Mucosa of descending colon (tissue), 3 donors: ENCODE measurements at regions not wholly inside any gene's neighbourhood (a gene's known extent, or its start where the extent isn't known, plus 50 kb on each side); places are given as distances from the start of the nearest gene placed in this dataset.

Source experiments
- ATAC-seq: fragments of 200-7000 bp; cut with Tn5 transposase; one replicate; pipeline ENCODE4 v1.9.1; 2020; ENCODE audit warnings: mild to moderate bottlenecking, moderate library complexity
- DNase-seq, 3 donors: peaks; one replicate each; pipeline ENCODE4 v3.0.0-alpha.2; 2020
- H3K36me3 ChIP-seq: fragments of 200-600 bp; one replicate; pipeline ENCODE4 v1.8.0; 2021; ENCODE audit warnings: low read depth, mild to moderate bottlenecking
- H3K4me1 ChIP-seq: fragments of 200-600 bp; one replicate; pipeline ENCODE4 v1.8.0; 2021; ENCODE audit warnings: low read depth, mild to moderate bottlenecking
- H3K4me3 ChIP-seq: fragments of 200-600 bp; one replicate; pipeline ENCODE4 v1.8.0; 2021; ENCODE audit warnings: mild to moderate bottlenecking
- H3K9me3 ChIP-seq: fragments of 200-600 bp; one replicate; pipeline ENCODE4 v1.8.0; 2021; ENCODE audit warnings: mild to moderate bottlenecking
- intact Hi-C, 2 donors: fragments of 100-400 bp; cut with DNase I in 1 of 2; cut with micrococcal nuclease in 1 of 2; formaldehyde crosslinking; loops; one replicate each; pipeline versions ENCODE4 v1.11.0 to v1.11.1; 2022; cut with DNase I, micrococcal nuclease
- TF ChIP-seq, protein P1 (sequence below): fragments of 200-600 bp; IDR thresholded peaks from one replicate; pipeline ENCODE4 v1.8.0; 2022; ENCODE audit warnings: antibody characterized with exemption, mild to moderate bottlenecking
- donor health status: DM: no; HTN: no; CAD: no; lungs with moderate emphysema.
- donor health status: DM: no; HTN: no; CAD: no.
- donor health status: DM: no; HTN: yes; CAD: no.

DNA sequence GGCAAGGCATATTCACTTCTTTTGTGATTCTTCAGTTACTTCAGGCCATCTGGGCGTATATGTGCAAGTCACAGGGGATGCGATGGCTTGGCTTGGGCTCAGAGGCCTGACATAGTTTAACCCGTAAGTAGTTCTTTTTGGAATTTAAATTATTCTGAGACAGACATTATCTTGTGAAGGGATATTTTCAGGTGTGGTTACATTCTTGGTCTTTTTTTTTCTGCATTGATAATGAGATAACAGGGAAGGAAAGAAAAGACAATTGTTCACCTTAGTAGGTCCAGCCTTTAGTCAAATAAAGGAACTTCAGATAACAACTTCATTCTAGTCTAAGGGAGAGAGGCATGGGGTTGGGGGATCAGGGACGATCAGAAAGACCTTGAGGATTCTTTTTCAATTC lies 74.8 kb downstream of the TEX13C start:
- no peak overlapping the region for H3K4me3 ChIP-seq
- no peaks in the 10 kb centered on the region for H3K36me3 ChIP-seq
- no peaks in the 10 kb centered on the region for H3K4me1 ChIP-seq
- DNase-seq (no peak), ATAC-seq (no peak)
- intact Hi-C loops = no loop called here
- H3K9me3 ChIP-seq = no peaks in the 10 kb centered on the region
- TF ChIP-seq, protein P1, sequence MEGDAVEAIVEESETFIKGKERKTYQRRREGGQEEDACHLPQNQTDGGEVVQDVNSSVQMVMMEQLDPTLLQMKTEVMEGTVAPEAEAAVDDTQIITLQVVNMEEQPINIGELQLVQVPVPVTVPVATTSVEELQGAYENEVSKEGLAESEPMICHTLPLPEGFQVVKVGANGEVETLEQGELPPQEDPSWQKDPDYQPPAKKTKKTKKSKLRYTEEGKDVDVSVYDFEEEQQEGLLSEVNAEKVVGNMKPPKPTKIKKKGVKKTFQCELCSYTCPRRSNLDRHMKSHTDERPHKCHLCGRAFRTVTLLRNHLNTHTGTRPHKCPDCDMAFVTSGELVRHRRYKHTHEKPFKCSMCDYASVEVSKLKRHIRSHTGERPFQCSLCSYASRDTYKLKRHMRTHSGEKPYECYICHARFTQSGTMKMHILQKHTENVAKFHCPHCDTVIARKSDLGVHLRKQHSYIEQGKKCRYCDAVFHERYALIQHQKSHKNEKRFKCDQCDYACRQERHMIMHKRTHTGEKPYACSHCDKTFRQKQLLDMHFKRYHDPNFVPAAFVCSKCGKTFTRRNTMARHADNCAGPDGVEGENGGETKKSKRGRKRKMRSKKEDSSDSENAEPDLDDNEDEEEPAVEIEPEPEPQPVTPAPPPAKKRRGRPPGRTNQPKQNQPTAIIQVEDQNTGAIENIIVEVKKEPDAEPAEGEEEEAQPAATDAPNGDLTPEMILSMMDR = no peak

DNA sequence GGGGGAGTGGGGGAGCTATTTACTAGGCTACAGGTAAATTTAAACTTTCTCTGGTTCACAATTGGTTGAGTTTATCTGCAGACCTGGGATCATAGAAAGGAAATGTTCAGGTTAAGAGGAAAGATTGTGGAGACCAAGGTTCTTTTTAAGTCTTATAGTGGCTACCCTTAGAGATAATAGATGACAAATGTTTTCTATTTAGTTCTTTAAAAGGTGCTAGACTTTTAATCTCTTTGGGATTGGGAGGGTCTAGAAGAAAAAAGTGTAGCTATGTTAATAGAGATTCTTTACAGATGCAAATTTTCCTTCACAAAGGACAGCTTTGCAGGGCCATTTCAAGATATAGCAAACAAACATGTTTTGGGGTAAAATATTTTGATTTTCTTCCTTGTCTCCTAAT lies 76.0 kb downstream of the TEX13C start:
- TF ChIP-seq, protein P1 = no peak
- Histone ChIP-seq H3K36me3 (no peaks in the 10 kb centered on the region), H3K4me1 (no peaks in the 10 kb centered on the region), H3K9me3 (no peaks in the 10 kb centered on the region), H3K4me3 (no peak overlapping the region)
- ATAC-seq = no peak
- intact Hi-C loops = no loop called here
- no peak for DNase-seq

DNA sequence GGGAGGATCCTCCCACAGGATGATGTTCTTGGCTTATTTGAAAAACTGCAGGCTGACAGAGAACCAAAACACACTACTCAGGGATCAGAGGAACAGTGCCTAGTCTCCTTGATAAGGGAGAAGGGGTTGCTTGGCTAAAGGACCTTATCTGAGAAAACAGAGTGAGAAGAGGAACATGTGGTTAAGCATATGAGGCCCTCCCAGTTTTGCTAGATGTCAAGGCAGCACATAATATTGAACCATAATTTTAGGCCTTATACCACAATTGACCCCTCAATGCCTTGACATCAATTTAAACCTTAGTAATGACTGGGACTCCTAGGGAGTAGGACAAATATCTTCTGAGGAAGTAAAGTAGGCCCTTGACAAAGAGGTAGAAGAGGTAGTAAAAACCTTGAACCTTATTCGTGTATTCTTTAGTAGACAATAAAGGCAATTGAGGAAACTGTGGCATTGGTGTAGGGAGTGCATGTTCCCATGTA lies 79.3 kb downstream of the TEX13C start:
- H3K4me3 ChIP-seq = no peak overlapping the region
- no peaks in the 10 kb centered on the region for H3K9me3 ChIP-seq
- no peaks in the 10 kb centered on the region for H3K36me3 ChIP-seq
- TF ChIP-seq, protein P1 = no peak
- DNase-seq (no peak), ATAC-seq (no peak)
- intact Hi-C loops = no loop called here
- no peaks in the 10 kb centered on the region for H3K4me1 ChIP-seq

DNA sequence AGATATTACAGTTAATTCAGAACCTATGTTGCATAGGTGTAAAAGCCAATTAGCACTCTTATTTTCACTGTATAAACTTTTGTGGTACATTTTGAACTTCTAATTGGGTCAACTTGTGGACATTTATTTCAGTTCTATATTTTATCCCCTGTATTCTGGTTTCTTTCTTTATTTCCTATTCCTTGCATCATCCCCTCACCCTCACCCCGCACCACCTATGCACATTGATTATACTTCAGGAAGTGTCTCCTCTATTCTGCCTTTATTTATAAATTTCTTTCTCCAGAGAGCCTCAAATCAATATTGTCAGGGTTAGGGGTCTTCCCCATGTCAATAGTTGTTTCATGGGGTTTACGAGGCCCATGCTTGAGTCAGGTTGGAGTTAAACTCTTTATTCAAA lies 83.1 kb downstream of the TEX13C start:
- ATAC-seq = no peak
- H3K4me1 ChIP-seq = no peaks in the 10 kb centered on the region
- TF ChIP-seq, protein P1 = no peak
- H3K4me3 ChIP-seq = no peak overlapping the region
- H3K36me3 ChIP-seq = no peaks in the 10 kb centered on the region
- intact Hi-C loops = no loop called here
- DNase-seq = no peak
- no peaks in the 10 kb centered on the region for H3K9me3 ChIP-seq

DNA sequence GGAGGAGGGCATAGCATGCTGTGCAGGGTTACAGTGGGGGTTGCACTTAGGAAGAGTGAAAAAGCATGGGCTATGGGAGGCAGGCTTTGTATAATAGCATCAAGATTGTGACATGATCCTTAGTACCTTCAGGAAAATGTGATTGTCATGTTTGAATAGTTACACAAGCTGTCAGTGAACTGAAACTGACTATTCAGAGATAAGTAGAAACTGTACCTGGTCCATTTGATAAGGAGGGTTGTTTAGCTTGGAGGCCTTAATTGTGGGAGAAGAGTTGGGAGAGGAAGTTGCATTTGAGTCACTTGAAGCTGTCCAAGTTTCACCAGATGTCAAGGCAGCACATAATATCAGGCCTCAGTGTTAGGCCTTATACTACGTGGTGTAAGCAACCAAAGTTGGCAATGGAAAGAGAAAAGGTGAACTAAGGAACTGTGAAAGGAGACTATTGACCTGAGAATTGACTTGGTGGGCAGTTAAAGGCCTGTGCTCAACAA lies 85.0 kb downstream of the TEX13C start:
- ATAC-seq = no peak
- H3K9me3 ChIP-seq = no peaks in the 10 kb centered on the region
- DNase-seq = no peak
- no peak overlapping the region for H3K4me3 ChIP-seq
- no peaks in the 10 kb centered on the region for H3K36me3 ChIP-seq
- no peaks in the 10 kb centered on the region for H3K4me1 ChIP-seq
- intact Hi-C loops = no loop called here
- TF ChIP-seq, protein P1 = no peak

DNA sequence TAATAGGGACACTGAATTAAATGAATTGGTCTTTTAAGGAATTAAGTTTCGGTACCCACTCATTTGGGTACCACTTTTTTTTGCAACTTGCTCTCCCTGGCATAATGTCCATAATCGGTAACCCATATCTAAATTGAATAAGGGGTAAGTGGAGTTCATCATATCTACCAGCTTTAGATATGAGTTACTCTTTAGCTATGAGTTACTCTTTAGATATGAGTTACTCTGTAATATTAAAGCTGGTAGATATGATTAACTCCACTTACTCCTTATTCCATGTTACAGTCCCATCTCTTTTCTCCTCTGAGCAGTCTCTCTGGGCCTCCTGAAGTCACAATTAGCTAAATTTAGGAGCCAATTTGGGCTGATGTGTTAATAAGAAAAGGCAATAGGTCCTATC lies 85.7 kb downstream of the TEX13C start:
- intact Hi-C loops = no loop called here
- ATAC-seq (no peak), DNase-seq (no peak)
- no peak overlapping the region for H3K4me3 ChIP-seq
- H3K4me1 ChIP-seq = no peaks in the 10 kb centered on the region
- TF ChIP-seq, protein P1 = no peak
- H3K9me3 ChIP-seq = no peaks in the 10 kb centered on the region
- no peaks in the 10 kb centered on the region for H3K36me3 ChIP-seq
